ENCODE measurements at regions not wholly inside any gene's neighbourhood (a gene's known extent, or its start where the extent isn't known, plus 50 kb on each side); places are given as distances from the start of the nearest gene placed in this dataset.
"Not testable (repeated sequence)": the region's sequence is repeated elsewhere in the genome, so short reads cannot be mapped to it uniquely, and the experiment has no call there.

- TF ChIP-seq, protein P1, sequence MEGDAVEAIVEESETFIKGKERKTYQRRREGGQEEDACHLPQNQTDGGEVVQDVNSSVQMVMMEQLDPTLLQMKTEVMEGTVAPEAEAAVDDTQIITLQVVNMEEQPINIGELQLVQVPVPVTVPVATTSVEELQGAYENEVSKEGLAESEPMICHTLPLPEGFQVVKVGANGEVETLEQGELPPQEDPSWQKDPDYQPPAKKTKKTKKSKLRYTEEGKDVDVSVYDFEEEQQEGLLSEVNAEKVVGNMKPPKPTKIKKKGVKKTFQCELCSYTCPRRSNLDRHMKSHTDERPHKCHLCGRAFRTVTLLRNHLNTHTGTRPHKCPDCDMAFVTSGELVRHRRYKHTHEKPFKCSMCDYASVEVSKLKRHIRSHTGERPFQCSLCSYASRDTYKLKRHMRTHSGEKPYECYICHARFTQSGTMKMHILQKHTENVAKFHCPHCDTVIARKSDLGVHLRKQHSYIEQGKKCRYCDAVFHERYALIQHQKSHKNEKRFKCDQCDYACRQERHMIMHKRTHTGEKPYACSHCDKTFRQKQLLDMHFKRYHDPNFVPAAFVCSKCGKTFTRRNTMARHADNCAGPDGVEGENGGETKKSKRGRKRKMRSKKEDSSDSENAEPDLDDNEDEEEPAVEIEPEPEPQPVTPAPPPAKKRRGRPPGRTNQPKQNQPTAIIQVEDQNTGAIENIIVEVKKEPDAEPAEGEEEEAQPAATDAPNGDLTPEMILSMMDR (IDR thresholded peaks at IDR 0.05) = not testable (repeated sequence)
- not testable (repeated sequence) for TF ChIP-seq POLR2A (IDR thresholded peaks at IDR 0.05)
These were observed 306.9 kb downstream of the TBC1D4 start for GRCh38 chr13:75175097-75175496.
